ENCODE measurements at regions not wholly inside any gene's neighbourhood (a gene's known extent, or its start where the extent isn't known, plus 50 kb on each side); places are given as distances from the start of the nearest gene placed in this dataset.

GRCh38 chr14:25349269-25349668 is 299.3 kb upstream of the STXBP6 start:
- TF ChIP-seq TCF12 (IDR thresholded peaks at IDR 0.05; ENCODE audit: low read depth) (no peak), TAF1 (IDR thresholded peaks at IDR 0.05; ENCODE audit: low read depth) (no peak), RAD21 (IDR thresholded peaks at IDR 0.05; ENCODE audit: low read depth) (no peak), EGR1 (IDR thresholded peaks at IDR 0.05) (no peak), REST (IDR thresholded peaks at IDR 0.05; ENCODE audit: low read depth) (no peak), ZBTB7A (IDR thresholded peaks at IDR 0.05; ENCODE audit: low read depth) (no peak), FOXM1 (IDR thresholded peaks at IDR 0.05; ENCODE audit: borderline replicate concordance, low read depth) (no peak), CEBPB (IDR thresholded peaks at IDR 0.05) (no peak), YY1 (IDR thresholded peaks at IDR 0.05; ENCODE audit: low read depth) (no peak), EP300 (IDR thresholded peaks at IDR 0.05; ENCODE audit: borderline replicate concordance) (no peak)
